NCI-H146 (cell line): ENCODE measurements at regions not wholly inside any gene's neighbourhood (a gene's known extent, or its start where the extent isn't known, plus 50 kb on each side); places are given as distances from the start of the nearest gene placed in this dataset.
A peak's percentile ranks its signal among the peaks of the same experiment; 100 is the strongest.
"Not testable (repeated sequence)": the region's sequence is repeated elsewhere in the genome, so short reads cannot be mapped to it uniquely, and the experiment has no call there.

Source experiments
- DNase-seq: peaks from one replicate; lab custom pipeline; 2025; lab: John Stamatoyannopoulos, UW

DNA sequence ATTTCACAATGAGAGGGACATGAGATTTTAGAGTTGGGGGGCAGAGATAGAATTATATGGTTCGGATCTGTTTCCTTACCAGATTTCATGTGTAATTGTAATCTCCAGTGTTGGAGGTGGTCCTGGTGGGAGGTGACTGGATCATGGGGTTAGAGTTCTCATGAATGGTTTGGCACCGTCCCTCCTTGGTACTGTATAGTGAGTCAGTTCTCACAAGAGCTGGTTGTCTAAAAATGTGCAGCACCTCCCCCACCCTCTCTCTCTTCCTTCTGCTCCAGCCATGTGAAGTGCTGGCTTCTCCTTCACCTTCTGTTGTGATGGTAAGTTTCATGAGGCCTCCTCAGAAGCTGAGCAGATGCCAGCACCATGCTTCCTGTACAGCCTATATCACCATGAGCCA is 138.1 kb downstream of the SCG2 start:
- DNase-seq: no peak

- no peak for DNase-seq
Observed at GRCh38 chr2:223465793-223466192, 136.4 kb downstream of the SCG2 start.

DNA sequence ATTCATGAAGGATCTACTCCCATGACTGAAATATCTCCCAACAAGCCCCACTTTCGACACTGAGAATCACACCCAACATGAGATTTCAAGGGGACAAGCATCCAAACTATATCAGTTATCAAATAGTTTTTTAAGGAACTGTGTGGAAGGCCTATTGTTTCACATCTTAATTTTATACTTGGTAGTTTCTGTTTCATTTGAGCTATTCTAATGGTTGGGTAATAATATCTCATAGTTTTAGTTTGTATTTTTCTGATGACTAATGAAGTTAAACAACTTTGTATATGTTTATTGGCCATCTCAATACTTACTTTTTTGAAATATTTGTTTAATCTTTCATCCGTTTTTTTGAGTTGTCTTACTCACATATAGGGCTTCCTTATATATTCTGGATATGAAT is 135.0 kb downstream of the SCG2 start:
- no peak for DNase-seq

- no peak for DNase-seq
Observed at GRCh38 chr2:223469270-223470046, 132.7 kb downstream of the SCG2 start.

- DNase-seq: no peak
Observed at GRCh38 chr2:223470602-223471001, 131.6 kb downstream of the SCG2 start.

GRCh38 chr2:223472771-223473170 is 129.4 kb downstream of the SCG2 start:
- DNase-seq: no peak

GRCh38 chr2:223474893-223475292 is 127.3 kb downstream of the SCG2 start:
- peak; percentile 57 for DNase-seq

GRCh38 chr2:223475901-223476300 is 126.3 kb downstream of the SCG2 start:
- DNase-seq: no peak

- DNase-seq: no peak
Observed at GRCh38 chr2:223477318-223477717, 124.8 kb downstream of the SCG2 start.

GRCh38 chr2:223481486-223481885 is 120.7 kb downstream of the SCG2 start:
- no peak for DNase-seq

GRCh38 chr2:223486751-223487150 is 115.4 kb downstream of the SCG2 start:
- no peak for DNase-seq

DNA sequence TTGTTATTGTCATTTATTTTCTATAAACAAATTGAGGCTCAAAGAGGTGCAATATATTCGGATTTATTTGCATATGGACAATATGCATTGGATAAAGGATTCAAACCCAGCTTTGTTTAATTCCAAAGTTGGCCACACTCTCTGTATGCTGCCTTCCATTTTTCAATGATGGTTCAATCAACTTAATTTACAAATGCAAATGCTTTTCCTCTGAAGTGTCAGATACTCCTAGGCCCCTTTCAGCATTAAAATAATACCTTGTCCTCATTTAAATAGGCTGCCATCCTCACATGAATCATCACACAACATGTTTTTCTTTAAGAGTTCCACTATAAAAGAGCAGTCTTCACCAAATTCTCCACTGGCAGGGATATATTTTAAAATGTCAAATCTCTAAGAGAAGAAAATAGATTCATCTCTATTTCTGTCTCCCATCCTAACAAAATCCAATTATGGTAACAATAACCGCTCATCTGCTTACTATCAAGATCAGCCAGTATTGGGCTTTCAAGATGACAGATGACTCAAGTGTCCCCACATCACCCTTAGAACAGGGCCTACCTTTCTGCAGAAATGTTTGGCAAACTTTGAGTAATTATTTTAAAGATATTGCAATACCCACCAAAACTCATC is 114.8 kb downstream of the SCG2 start:
- DNase-seq: no peak

DNA sequence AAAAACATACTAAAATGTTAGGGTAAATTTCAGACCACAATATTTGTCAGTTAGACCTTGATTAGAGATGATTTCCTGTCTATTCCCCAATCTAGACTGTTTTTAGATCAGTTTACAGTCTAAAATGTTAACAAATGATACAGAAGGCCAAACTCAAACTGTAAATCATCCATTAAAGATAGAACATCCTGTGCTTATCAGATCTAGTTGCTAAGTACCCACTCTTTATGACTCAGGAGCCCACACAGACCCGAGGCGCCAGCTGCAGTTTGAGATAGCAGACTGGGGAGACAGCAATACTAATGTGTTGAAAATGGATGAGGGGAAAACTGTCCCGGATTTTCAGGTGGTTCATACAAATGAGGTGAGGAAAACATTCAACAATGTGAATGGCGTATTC is 113.3 kb downstream of the SCG2 start:
- peak; percentile 77 for DNase-seq

DNA sequence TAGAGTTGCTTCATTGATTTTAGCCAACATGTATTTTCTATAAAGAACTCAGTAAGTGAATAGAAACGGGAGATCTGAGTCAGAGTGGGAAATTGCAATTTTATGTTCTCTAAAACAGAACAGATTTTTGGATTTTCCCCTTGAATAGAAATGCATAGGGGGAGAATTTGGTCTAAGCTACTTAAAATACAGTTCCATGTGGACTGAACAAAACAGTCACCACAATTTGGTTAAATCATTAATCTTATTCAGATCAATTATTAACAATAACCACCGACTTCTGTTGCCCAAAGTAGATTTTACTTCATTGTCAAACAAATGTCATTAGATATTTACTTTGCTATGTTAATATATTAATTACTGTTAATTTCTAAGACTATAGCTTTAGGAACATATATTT is 107.7 kb downstream of the SCG2 start:
- DNase-seq: no peak

DNA sequence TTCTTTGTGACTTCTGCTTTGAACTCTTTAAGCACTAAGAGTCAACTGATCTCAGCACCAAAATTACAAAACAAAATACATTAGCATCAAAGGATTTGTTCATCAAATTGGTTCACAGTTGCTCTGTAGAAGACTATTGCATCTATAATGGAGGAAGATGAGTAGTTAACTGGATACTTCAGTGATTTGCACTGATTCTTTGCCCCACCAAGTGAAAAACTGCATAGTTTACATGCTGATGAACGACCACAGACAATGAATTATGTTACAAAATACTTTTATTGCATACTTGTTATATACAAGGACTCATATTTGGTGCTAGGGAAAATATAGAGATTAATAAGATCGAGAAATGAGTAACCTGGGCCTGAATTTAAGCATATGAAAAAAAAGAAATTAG is 107.2 kb downstream of the SCG2 start:
- DNase-seq: no peak

- DNase-seq: not testable (repeated sequence)
Observed at GRCh38 chr2:223496853-223497252, 105.3 kb downstream of the SCG2 start.

DNA sequence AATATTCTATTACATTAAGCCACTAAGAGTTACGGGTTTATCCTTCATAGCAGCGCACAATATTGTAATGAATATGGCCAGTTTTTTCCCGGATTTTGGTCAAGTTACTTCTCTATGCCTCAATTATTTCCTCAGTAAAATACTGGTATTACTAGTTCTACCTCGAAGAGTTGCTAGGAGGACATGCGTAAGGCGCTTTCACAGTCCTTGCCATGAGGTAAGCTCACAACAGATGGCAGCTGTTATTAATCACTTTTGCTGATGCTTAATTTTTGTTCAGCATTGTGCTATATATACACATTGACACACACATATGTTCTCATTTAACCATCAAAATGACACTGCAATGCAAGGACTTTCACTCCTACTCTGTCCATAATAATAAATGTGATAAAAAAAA is 101.5 kb downstream of the SCG2 start:
- no peak for DNase-seq

GRCh38 chr2:223501641-223502040 is 100.5 kb downstream of the SCG2 start:
- no peak for DNase-seq

DNA sequence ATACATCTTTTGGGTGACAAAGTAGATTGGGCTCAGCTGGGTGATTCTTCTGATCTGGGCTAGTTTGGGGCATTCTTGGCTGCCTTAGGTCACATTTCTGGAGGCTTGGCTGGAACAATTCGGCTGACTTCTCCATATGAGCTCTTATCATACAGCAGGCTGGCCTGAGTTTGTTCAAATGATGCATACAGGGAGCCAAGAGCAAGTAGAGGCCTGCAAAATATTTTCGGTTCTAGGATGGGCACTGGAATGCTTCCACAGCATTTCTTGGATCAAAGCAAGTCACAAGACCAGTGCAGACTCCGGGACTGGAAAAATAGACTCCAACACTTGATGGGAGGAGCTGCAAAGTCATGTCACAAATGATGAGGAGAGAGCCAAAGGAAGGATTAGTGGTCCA is 98.4 kb downstream of the SCG2 start:
- DNase-seq: no peak

DNA sequence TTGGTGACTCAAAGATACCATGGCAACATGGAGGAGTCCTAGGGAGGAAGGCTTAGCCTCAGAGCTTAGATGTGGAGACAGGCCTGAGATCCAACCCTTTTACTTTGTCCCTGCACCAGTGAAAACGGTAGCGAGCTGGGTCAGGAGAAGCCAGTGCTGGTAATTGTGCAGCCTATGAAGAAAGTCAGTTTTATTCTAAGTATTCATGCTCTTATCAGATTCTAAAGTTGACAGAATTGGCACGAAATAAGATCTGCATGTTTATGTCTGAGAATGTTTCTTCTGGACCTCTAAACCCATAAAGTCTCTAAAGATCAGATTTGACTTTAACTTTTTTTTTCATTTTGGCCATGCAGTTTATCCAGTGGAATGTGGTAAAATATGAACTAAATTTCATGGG is 93.8 kb downstream of the SCG2 start:
- no peak for DNase-seq

GRCh38 chr2:223510713-223511112 is 91.4 kb downstream of the SCG2 start:
- DNase-seq: no peak

DNA sequence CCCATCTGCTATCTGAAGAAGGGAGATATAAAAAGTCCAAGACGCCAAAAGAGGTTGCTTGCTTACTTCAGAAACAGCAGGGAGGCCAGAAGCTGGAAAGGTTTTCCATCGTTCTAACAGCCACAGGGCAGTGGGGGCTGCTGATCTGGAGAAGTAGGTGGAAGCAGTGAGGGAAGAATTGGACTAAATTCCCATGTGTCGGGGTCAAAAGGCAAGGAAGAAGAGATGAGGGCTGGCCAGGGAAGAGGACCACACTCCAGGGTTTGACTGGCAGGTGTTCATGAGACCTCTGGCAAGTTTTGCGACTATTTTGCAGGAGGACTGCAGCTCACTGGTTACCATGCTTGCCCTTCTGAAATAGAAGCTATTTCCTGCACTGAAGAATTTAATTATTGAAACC is 91.0 kb downstream of the SCG2 start:
- no peak for DNase-seq

DNA sequence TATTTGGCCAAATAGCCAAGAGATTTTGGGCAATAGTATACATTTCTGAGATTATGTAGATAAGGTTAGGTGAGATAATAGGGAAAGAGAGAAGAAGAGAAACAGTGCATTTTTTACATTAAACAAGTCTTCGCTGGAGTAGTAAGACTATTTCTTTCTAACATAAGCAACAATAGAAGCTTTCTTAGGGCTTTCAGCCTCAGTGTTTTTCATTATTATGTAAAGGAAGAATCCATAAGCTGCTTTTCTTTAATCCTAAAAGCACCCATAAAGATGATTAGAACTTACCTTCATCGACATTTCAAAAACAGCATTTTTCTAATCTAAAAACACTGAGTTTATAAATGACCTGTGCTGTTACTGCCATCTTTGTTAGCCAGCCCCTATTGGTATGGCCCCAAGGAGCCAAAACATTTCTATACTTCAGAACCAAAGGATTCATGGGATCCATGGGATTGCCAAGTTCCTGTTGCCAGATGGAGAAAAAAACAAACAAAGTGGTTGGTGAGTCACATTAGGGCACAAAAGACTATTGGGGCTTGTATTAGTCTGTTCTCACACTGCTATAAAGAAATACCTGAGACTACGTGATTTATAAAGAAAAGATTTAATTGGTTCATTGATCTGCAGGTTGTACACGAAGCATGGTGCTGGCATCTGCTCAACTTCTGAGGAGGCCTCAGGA is 88.2 kb downstream of the SCG2 start:
- DNase-seq: no peak
